Karpas-422 (cell line): ENCODE measurements at regions not wholly inside any gene's neighbourhood (a gene's known extent, or its start where the extent isn't known, plus 50 kb on each side); places are given as distances from the start of the nearest gene placed in this dataset.

Source experiments
- DNase-seq: peaks from one replicate; pipeline ENCODE4 v3.0.0-alpha.2; 2015
- H2AFZ ChIP-seq: fragments of 200-600 bp; sonication (generic); 2 replicates; pipeline ENCODE4 v1.6.1; 2014; ENCODE audit warnings: antibody characterized with exemption, low read length, mixed read lengths
- H3K27ac ChIP-seq: fragments of 200-600 bp; sonication (generic); 2 replicates; pipeline ENCODE4 v1.5.1; 2014; ENCODE audit warnings: mild to moderate bottlenecking, low read length, moderate library complexity
- H3K27me3 ChIP-seq: fragments of 200-600 bp; sonication (generic); 2 replicates; pipeline ENCODE4 v1.6.1; 2014; ENCODE audit warnings: low read length, mixed read lengths
- H3K36me3 ChIP-seq: fragments of 200-600 bp; sonication (generic); 2 replicates; pipeline ENCODE4 v1.6.1; 2014; ENCODE audit warnings: low read length, mixed read lengths; ENCODE audit not compliant: insufficient read depth
- H3K4me1 ChIP-seq: fragments of 200-600 bp; sonication (generic); 2 replicates; pipeline ENCODE4 v1.6.1; 2014; ENCODE audit warnings: mild to moderate bottlenecking, low read length, mixed read lengths
- H3K4me2 ChIP-seq: fragments of 200-600 bp; sonication (generic); 2 replicates; pipeline ENCODE4 v1.6.1; 2014; ENCODE audit warnings: low read length, low read depth, mild to moderate bottlenecking; ENCODE audit not compliant: poor library complexity, severe bottlenecking
- H3K4me3 ChIP-seq: fragments of 200-600 bp; sonication (generic); 2 replicates; pipeline ENCODE4 v1.5.1; 2014; ENCODE audit warnings: mild to moderate bottlenecking, antibody characterized with exemption, low read length, mixed read lengths
- H3K79me2 ChIP-seq: fragments of 200-600 bp; sonication (generic); 2 replicates; pipeline ENCODE4 v1.6.1; 2014; ENCODE audit warnings: mild to moderate bottlenecking, low read length, mixed read lengths
- H3K9ac ChIP-seq: fragments of 200-600 bp; sonication (generic); 2 replicates; pipeline ENCODE4 v1.6.0; 2014; ENCODE audit warnings: low read length
- H3K9me2 ChIP-seq: fragments of 200-600 bp; sonication (generic), shearing (Covaris generic); replicated peaks from 2 replicates; pipeline ENCODE4 v1.6.0; 2014; ENCODE audit warnings: mild to moderate bottlenecking, low read length, moderate library complexity; ENCODE audit not compliant: insufficient read depth
- H3K9me3 ChIP-seq: fragments of 300-700, 200-600 bp; sonication (generic); 2 replicates; pipeline ENCODE4 v1.6.1; 2014; ENCODE audit warnings: low read length, mixed read lengths
- H4K20me1 ChIP-seq: fragments of 200-600 bp; sonication (generic); 2 replicates; pipeline ENCODE4 v1.6.1; 2014; ENCODE audit warnings: mild to moderate bottlenecking, antibody characterized with exemption, low read length, low read depth; ENCODE audit not compliant: insufficient read depth

DNA sequence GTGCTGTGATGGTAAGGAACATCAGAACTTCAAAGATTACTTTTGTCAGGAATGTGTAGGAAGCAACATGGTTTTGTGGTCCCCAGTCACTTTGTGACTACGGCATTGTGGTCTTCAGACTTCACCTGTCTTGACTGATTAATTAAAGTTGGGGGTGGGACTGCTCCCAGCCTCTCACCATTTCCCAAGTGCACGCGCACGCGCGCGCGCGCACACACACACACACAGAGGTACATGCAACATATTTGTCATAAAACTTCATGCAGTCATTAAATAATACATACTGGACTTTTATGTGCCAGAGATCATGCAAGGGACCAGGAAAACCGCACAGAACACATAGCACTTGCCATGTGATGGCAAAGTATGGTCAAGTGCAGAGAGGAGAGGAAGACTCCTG is 181.2 kb downstream of the EVX1 start:
- no peak overlapping the region for H3K9ac ChIP-seq
- DNase-seq = no peak
- H3K27me3 ChIP-seq = no peaks in the 10 kb centered on the region
- no peaks in the 10 kb centered on the region for H3K9me3 ChIP-seq
- no peaks in the 10 kb centered on the region for H3K36me3 ChIP-seq
- H4K20me1 ChIP-seq = no peaks in the 10 kb centered on the region
- H3K4me2 ChIP-seq = no peak overlapping the region
- peaks cover 24% of the 10 kb centered on the region for H3K4me1 ChIP-seq
- H3K79me2 ChIP-seq = no peaks in the 10 kb centered on the region
- no peak overlapping the region for H3K4me3 ChIP-seq
- H2AFZ ChIP-seq = no peak overlapping the region
- H3K27ac ChIP-seq = no peak overlapping the region
- no peaks in the 10 kb centered on the region for H3K9me2 ChIP-seq

DNA sequence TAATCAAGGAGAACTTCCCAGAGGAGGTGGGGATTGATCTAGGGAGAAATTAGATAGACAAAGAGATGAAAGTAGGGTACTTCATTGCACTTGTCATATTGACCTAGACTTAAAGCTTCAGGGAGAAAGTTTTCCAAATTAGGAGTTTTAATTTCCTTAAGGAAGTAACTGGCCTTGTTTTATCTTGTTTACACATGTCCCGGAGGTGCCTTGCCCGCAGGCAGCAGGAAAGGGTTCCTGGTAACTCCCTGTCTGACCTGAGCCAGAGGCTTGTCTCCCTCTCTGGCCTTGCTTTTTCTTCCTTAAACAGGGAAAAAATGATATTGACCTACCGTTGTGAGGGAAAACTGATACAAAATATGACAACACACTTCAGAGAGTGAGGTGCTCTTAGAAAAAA is 181.6 kb downstream of the EVX1 start:
- Histone ChIP-seq H3K27me3 (no peaks in the 10 kb centered on the region), H2AFZ (no peak overlapping the region), H3K36me3 (no peaks in the 10 kb centered on the region), H3K9me2 (no peaks in the 10 kb centered on the region), H3K4me3 (no peak overlapping the region), H3K4me2 (peak overlapping the region; percentile 1), H3K9ac (no peak overlapping the region), H4K20me1 (no peaks in the 10 kb centered on the region), H3K9me3 (no peaks in the 10 kb centered on the region), H3K79me2 (no peaks in the 10 kb centered on the region), H3K4me1 (peaks cover 28% of the 10 kb centered on the region), H3K27ac (no peak overlapping the region)
- DNase-seq = no peak

DNA sequence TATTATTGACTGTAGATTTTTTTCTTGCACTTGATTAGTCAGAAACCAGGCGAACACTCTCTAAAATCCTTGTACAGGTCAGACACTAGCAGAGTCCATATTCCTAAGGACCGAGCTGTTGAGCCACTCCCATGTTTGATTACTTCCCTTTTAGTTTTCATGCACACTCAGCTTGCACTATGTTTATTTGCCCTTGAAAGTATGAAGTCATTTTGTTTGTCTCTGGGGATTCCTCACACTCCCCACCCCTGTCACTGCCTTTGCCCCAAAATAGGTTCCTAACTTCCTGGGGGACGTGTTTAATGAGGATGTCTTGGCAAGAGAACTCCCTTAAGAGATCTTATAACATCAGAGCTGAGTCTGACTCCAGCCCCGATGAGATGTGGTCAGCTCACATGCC is 182.1 kb downstream of the EVX1 start:
- H3K27me3 ChIP-seq = no peaks in the 10 kb centered on the region
- no peaks in the 10 kb centered on the region for H4K20me1 ChIP-seq
- DNase-seq = no peak
- H3K9ac ChIP-seq = no peak overlapping the region
- peak overlapping the region; percentile 38; the same call in 1 of the 2 replicates for H2AFZ ChIP-seq
- H3K9me3 ChIP-seq = no peaks in the 10 kb centered on the region
- no peaks in the 10 kb centered on the region for H3K9me2 ChIP-seq
- H3K4me2 ChIP-seq = peak overlapping the region; percentile 1
- no peak overlapping the region for H3K27ac ChIP-seq
- H3K36me3 ChIP-seq = no peaks in the 10 kb centered on the region
- H3K79me2 ChIP-seq = no peaks in the 10 kb centered on the region
- H3K4me3 ChIP-seq = no peak overlapping the region
- H3K4me1 ChIP-seq = peaks cover 33% of the 10 kb centered on the region

DNA sequence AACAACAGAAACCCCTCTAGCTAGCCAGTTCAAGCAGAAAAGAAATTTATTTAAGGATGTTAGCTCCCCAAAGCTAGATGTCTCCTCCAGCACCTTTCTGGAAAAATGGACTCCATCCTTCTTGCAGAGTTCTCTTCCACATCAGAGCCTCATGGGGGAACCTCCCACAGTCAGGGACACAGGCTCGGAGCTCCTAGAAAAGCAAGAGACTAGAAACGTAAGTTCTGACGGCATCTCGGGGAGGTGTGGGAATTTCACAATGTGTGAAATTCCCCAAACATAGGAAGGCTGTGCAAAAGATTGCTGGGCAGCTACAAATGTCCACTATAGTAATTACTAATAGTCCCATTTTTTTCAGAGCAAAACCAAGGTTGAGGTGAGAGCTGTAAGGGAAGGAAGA is 184.8 kb downstream of the EVX1 start:
- no peaks in the 10 kb centered on the region for H3K79me2 ChIP-seq
- H3K4me2 ChIP-seq = no peak overlapping the region
- H3K4me3 ChIP-seq = no peak overlapping the region
- no peaks in the 10 kb centered on the region for H3K27me3 ChIP-seq
- no peaks in the 10 kb centered on the region for H4K20me1 ChIP-seq
- no peaks in the 10 kb centered on the region for H3K9me3 ChIP-seq
- H2AFZ ChIP-seq = no peak overlapping the region
- no peaks in the 10 kb centered on the region for H3K36me3 ChIP-seq
- H3K9me2 ChIP-seq = no peaks in the 10 kb centered on the region
- H3K4me1 ChIP-seq = peaks cover 57% of the 10 kb centered on the region
- no peak overlapping the region for H3K27ac ChIP-seq
- no peak for DNase-seq
- H3K9ac ChIP-seq = no peak overlapping the region

- Histone ChIP-seq H3K9me3 (no peaks in the 10 kb centered on the region), H3K4me1 (peaks cover 71% of the 10 kb centered on the region), H3K27ac (peak overlapping the region; percentile 94), H4K20me1 (no peaks in the 10 kb centered on the region), H3K27me3 (no peaks in the 10 kb centered on the region), H3K36me3 (no peaks in the 10 kb centered on the region), H3K9me2 (no peaks in the 10 kb centered on the region), H3K4me3 (no peak overlapping the region), H3K4me2 (peak overlapping the region; percentile 38), H3K79me2 (no peaks in the 10 kb centered on the region), H2AFZ (0 out of 2 replicates have a peak overlapping the region, but pooled peaks have one; percentile 65), H3K9ac (peak overlapping the region; percentile 39; the same call in 1 of the 2 replicates)
- DNase-seq = peak; percentile 87
Observed at GRCh38 chr7:27430105-27430504, 187.5 kb downstream of the EVX1 start.

DNA sequence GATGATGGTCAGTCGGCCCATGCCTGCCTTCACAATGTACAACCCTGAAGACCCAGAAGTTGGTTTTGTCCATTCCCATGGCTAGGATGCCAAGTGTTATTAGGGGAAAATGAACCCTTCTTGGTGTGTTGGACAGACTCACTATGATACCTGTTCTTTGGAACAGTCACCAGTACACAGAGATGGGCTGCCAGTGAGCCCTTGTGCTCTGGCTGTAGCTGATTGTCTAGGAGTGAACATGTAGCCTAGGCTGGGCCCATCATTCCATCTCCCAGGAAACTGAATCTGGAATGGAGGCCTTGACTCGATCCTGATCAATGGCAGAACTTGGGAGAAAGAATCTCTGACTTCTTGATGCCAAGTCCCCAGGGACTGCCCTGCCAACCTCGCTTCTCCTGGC is 188.9 kb downstream of the EVX1 start:
- no peaks in the 10 kb centered on the region for H4K20me1 ChIP-seq
- no peaks in the 10 kb centered on the region for H3K79me2 ChIP-seq
- no peak overlapping the region for H3K9ac ChIP-seq
- H3K27ac ChIP-seq = peak overlapping the region; percentile 94; the same call in 1 of the 2 replicates
- no peaks in the 10 kb centered on the region for H3K9me2 ChIP-seq
- no peak overlapping the region for H3K4me2 ChIP-seq
- no peak overlapping the region for H2AFZ ChIP-seq
- no peaks in the 10 kb centered on the region for H3K36me3 ChIP-seq
- no peak overlapping the region for H3K4me3 ChIP-seq
- no peaks in the 10 kb centered on the region for H3K27me3 ChIP-seq
- no peak for DNase-seq
- no peaks in the 10 kb centered on the region for H3K9me3 ChIP-seq
- H3K4me1 ChIP-seq = peaks cover 69% of the 10 kb centered on the region

- no peaks in the 10 kb centered on the region for H3K9me3 ChIP-seq
- DNase-seq = peak; percentile 71
- peak overlapping the region; percentile 56 for H2AFZ ChIP-seq
- H3K36me3 ChIP-seq = no peaks in the 10 kb centered on the region
- H3K4me1 ChIP-seq = peaks cover 68% of the 10 kb centered on the region
- H3K27me3 ChIP-seq = no peaks in the 10 kb centered on the region
- peak overlapping the region; percentile 24; the same call in 1 of the 2 replicates for H3K4me3 ChIP-seq
- no peaks in the 10 kb centered on the region for H4K20me1 ChIP-seq
- peak overlapping the region; percentile 35 for H3K4me2 ChIP-seq
- H3K27ac ChIP-seq = peak overlapping the region; percentile 94
- H3K9ac ChIP-seq = no peak overlapping the region; the same call in 1 of the 2 replicates
- no peaks in the 10 kb centered on the region for H3K9me2 ChIP-seq
- H3K79me2 ChIP-seq = no peaks in the 10 kb centered on the region
Observed at GRCh38 chr7:27433581-27433980, 191.0 kb downstream of the EVX1 start.

GRCh38 chr7:27434756-27435400 is 192.3 kb downstream of the EVX1 start:
- Histone ChIP-seq H3K9me3 (no peaks in the 10 kb centered on the region), H3K4me2 (no peak overlapping the region), H3K4me3 (no peak overlapping the region), H3K36me3 (no peaks in the 10 kb centered on the region), H3K27me3 (no peaks in the 10 kb centered on the region), H3K9me2 (no peaks in the 10 kb centered on the region), H3K27ac (no peak overlapping the region), H2AFZ (no peak overlapping the region), H3K9ac (no peak overlapping the region), H3K79me2 (no peaks in the 10 kb centered on the region), H3K4me1 (peaks cover 55% of the 10 kb centered on the region), H4K20me1 (no peaks in the 10 kb centered on the region)
- no peak for DNase-seq
